ENCODE measurements at regions not wholly inside any gene's neighbourhood (a gene's known extent, or its start where the extent isn't known, plus 50 kb on each side); places are given as distances from the start of the nearest gene placed in this dataset.
A peak's percentile ranks its signal among the peaks of the same experiment; 100 is the strongest.

GRCh38 chr1:101567582-101568189 lies 330.9 kb downstream of the S1PR1 start:
- TF ChIP-seq CTCF (IDR thresholded peaks at IDR 0.05; ENCODE audit: poor library complexity) (peak; percentile 81), EZH2 (IDR thresholded peaks at IDR 0.05; ENCODE audit: borderline replicate concordance) (no peak)
